HG02885 (cell line): ENCODE measurements at regions not wholly inside any gene's neighbourhood (a gene's known extent, or its start where the extent isn't known, plus 50 kb on each side); places are given as distances from the start of the nearest gene placed in this dataset.

Experiments used
- ATAC-seq: cut with Tn5 transposase; IDR thresholded peaks from one replicate; pipeline ENCODE4 v1.9.1; 2021; ENCODE audit warnings: mild to moderate bottlenecking; ENCODE audit not compliant: unreplicated experiment, poor library complexity

GRCh38 chr11:32161293-32161692 lies 70.4 kb downstream of the RCN1 start:
- no peak for ATAC-seq

GRCh38 chr11:32162351-32162750 lies 71.5 kb downstream of the RCN1 start:
- ATAC-seq: no peak

GRCh38 chr11:32162906-32163305 lies 72.0 kb downstream of the RCN1 start:
- no peak for ATAC-seq

GRCh38 chr11:32163557-32163956 lies 72.7 kb downstream of the RCN1 start:
- no peak for ATAC-seq

- no peak for ATAC-seq
These were observed 74.0 kb downstream of the RCN1 start for GRCh38 chr11:32164836-32165235.

GRCh38 chr11:32168924-32169323 lies 78.0 kb downstream of the RCN1 start:
- ATAC-seq: no peak

GRCh38 chr11:32171445-32171844 lies 80.6 kb downstream of the RCN1 start:
- no peak for ATAC-seq

GRCh38 chr11:32172041-32172847 lies 81.4 kb downstream of the RCN1 start:
- no peak for ATAC-seq

GRCh38 chr11:32172848-32173834 lies 82.3 kb downstream of the RCN1 start:
- peak; percentile 66 for ATAC-seq

GRCh38 chr11:32173977-32174376 lies 83.1 kb downstream of the RCN1 start:
- ATAC-seq: no peak

- ATAC-seq: peak; percentile 88
These were observed 85.5 kb downstream of the RCN1 start for GRCh38 chr11:32176223-32176934.

- no peak for ATAC-seq
These were observed 87.8 kb downstream of the RCN1 start for GRCh38 chr11:32178692-32179091.

- no peak for ATAC-seq
These were observed 92.6 kb downstream of the RCN1 start for GRCh38 chr11:32183512-32183911.

GRCh38 chr11:32184041-32184722 lies 93.3 kb downstream of the RCN1 start:
- ATAC-seq: peak; percentile 26

- ATAC-seq: peak; percentile 67
These were observed 94.0 kb downstream of the RCN1 start for GRCh38 chr11:32184723-32185376.

GRCh38 chr11:32186118-32186517 lies 95.2 kb downstream of the RCN1 start:
- no peak for ATAC-seq

GRCh38 chr11:32187111-32187510 lies 96.2 kb downstream of the RCN1 start:
- ATAC-seq: no peak

- no peak for ATAC-seq
These were observed 97.9 kb downstream of the RCN1 start for GRCh38 chr11:32188785-32189184.

- ATAC-seq: no peak
These were observed 105.3 kb downstream of the RCN1 start for GRCh38 chr11:32196137-32196536.
